NOMO-1 (cell line): ENCODE measurements at regions not wholly inside any gene's neighbourhood (a gene's known extent, or its start where the extent isn't known, plus 50 kb on each side); places are given as distances from the start of the nearest gene placed in this dataset.
"Not testable (repeated sequence)": the region's sequence is repeated elsewhere in the genome, so short reads cannot be mapped to it uniquely, and the experiment has no call there.

Source experiments
- DNase-seq, 2 experiments: peaks; one replicate each; lab custom pipeline; 2025; ENCODE audit not compliant: unreplicated experiment in 2 of 2; lab: John Stamatoyannopoulos, UW

GRCh38 chr7:119748991-119749390 lies 524.0 kb upstream of the KCND2 start:
- no peak for DNase-seq

GRCh38 chr7:119756687-119757086 lies 516.3 kb upstream of the KCND2 start:
- no peak for DNase-seq

- no peak for DNase-seq
Observed at GRCh38 chr7:119758254-119758653, 514.7 kb upstream of the KCND2 start.

- no peak for DNase-seq
Observed at GRCh38 chr7:119761776-119762175, 511.2 kb upstream of the KCND2 start.

GRCh38 chr7:119782286-119782685 lies 490.7 kb upstream of the KCND2 start:
- no peak for DNase-seq

GRCh38 chr7:119783799-119784198 lies 489.2 kb upstream of the KCND2 start:
- no peak for DNase-seq

GRCh38 chr7:119802147-119802546 lies 470.8 kb upstream of the KCND2 start:
- no peak for DNase-seq

- DNase-seq, result no peak
Observed at GRCh38 chr7:119825091-119825655, 447.8 kb upstream of the KCND2 start.

GRCh38 chr7:119826547-119826946 lies 446.4 kb upstream of the KCND2 start:
- DNase-seq, result no peak

- DNase-seq, result no peak
Observed at GRCh38 chr7:119838444-119838843, 434.5 kb upstream of the KCND2 start.

GRCh38 chr7:119842337-119842736 lies 430.6 kb upstream of the KCND2 start:
- no peak for DNase-seq

- no peak for DNase-seq
Observed at GRCh38 chr7:119842786-119843185, 430.2 kb upstream of the KCND2 start.

- no peak for DNase-seq
Observed at GRCh38 chr7:119861385-119861784, 411.6 kb upstream of the KCND2 start.

- DNase-seq, result no peak
Observed at GRCh38 chr7:119868387-119868786, 404.6 kb upstream of the KCND2 start.

- no peak for DNase-seq
Observed at GRCh38 chr7:119879835-119880234, 393.1 kb upstream of the KCND2 start.

GRCh38 chr7:119886007-119886406 lies 387.0 kb upstream of the KCND2 start:
- DNase-seq, result no peak

- not testable (repeated sequence) for DNase-seq
Observed at GRCh38 chr7:119886525-119886924, 386.4 kb upstream of the KCND2 start.

GRCh38 chr7:119888251-119888650 lies 384.7 kb upstream of the KCND2 start:
- no peak for DNase-seq

- DNase-seq, result no peak
Observed at GRCh38 chr7:119890631-119891030, 382.3 kb upstream of the KCND2 start.

GRCh38 chr7:119895320-119895719 lies 377.7 kb upstream of the KCND2 start:
- no peak for DNase-seq

- no peak for DNase-seq
Observed at GRCh38 chr7:119896386-119896785, 376.6 kb upstream of the KCND2 start.

- no peak for DNase-seq
Observed at GRCh38 chr7:119900996-119901672, 371.8 kb upstream of the KCND2 start.

- no peak for DNase-seq
Observed at GRCh38 chr7:119903085-119903484, 369.9 kb upstream of the KCND2 start.
